ENCODE measurements at regions not wholly inside any gene's neighbourhood (a gene's known extent, or its start where the extent isn't known, plus 50 kb on each side); places are given as distances from the start of the nearest gene placed in this dataset.
"Not testable (repeated sequence)": the region's sequence is repeated elsewhere in the genome, so short reads cannot be mapped to it uniquely, and the experiment has no call there.

DNA sequence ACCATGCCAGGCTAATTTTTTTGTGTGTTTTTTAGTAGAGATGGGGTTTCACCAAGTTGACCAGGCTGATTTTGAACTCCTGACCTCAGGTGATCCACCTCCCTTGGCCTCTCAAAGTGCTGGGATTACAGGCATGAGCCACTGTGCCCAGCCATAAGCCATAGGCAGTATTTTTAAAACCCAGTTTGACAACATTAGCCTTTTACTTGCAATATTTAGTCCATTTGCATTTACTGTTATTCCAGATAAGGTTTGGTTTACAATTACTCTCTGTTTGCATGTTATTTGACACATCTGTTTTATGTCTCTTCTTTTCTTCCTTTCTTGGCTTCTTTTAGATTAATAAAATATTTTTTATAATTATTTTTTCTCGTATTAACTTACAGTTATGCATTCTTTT lies 83.6 kb upstream of the EPHB3 start:
- DNase-seq (ENCODE audit: low spot score): no peak

DNA sequence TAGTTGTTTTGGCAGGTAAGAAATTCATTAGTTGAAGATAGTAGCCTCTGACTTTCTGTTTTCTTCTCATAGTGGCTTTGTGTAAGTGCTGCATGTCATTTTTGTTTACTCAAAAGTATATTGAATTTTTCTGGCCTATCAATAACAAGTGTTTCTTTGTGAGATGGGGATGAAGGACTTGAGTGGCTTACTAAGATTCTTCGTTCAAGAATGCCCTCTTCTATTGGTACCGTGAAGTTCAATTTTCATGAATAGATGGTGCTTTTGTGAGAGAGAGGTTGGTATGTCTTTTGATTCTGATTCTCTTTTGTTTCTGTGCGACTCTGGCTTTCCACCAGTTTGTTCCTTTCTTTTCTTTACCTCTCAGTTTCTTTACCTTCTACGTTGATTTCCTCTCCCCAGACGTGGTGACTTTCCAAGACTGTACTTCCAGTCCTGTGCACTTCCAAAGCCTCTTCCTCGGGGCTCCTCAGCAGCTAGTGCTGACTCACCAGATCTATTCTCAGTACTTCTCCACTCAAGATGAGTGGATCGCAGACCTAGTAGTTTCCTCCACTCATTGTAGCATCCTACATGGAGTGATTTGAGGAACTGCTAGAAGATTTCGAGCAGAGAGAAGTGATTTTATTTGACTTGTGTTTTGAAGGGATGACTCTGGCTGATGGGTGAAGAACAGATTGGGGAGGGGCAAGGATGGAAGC lies 82.0 kb upstream of the EPHB3 start:
- no peak for DNase-seq (ENCODE audit: low spot score)

DNA sequence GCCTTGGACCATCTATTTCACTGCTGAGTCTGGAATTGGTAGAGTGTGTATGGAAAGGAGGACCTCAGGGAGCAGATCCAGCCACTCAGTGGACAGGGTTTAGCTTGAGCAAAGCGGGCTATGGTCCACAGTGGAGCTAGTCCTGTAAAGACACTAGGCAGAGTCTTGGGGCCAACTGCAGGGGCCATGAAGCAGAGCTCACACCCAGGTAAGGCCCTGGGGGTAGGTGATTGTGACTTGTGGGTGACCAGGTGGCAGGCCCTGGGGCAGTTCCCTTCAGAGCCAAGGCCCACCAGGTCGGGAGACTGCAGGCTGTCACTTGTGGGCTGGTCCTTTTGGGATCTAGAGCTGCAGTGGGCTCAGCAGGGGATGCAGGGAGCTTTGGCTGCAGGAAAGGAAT lies 80.8 kb upstream of the EPHB3 start:
- DNase-seq (ENCODE audit: low spot score): no peak

DNA sequence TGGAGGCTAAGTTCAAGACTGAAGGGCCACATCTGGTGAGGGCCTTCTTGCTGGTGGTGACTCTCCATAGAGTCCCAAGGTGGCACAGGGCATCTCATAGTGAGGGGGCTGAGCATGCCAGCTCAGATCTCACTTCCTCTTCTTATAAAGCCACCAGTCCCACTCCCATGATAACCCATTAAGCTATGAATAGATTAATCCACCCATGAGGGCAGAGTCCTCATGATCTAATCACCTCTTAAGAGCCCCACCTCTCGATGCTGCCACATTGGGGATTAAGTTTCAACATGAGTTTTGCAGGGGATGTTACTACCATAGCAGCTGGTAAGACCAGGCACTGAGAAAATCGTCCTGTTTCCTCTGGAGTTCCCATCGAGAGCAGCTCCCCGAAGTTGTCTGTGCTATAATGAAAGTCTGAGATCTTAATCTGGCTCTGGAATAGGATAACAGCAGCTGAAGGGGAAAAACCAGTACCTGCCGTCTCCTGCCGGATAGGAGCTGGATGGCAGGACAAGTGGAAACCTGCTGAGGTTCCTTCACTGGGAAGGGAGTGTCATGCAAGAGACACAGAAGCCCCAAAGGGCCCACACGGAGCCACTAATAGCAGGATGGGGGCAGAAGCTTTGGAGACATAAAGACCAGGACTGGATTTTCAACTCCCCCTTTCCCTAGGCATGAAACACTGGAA lies 79.5 kb upstream of the EPHB3 start:
- DNase-seq (ENCODE audit: low spot score): no peak

DNA sequence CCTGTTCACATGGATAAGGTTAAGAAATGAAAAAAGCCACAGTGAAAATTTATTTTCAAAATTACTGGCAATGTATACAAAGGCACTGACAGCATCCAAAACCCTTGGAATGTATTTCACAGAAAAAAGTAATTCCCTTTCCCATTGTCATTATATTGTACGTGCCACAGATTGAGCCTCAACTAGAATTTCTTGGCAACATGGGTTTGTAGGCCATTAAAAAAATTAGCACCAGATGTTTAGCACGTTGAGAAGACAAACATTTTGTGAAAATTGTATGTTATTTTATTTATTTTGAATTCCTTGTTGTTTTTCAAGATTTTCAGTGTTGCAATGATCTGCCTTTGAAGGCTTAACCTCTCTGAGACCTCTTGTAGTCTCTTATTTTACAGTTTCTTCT lies 76.3 kb upstream of the EPHB3 start:
- no peak for DNase-seq (ENCODE audit: low spot score)

DNA sequence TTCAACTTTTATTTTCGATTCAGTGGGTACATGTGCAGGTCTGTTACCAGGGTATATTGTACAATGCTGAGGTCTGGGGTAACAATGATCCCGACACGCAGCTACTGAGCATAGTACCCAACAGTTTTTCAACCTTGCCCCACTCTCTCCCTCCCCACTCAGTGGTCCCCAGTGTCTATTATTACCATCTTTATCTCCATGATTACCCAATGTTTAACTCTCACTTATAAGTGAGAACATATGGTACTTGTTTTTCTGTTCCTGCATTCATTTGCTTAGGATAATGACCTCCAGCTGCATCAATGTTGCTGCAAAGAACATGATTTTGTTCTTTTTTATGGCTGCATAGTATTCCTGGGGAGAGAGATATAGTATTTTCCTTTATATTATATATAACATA lies 75.7 kb upstream of the EPHB3 start:
- DNase-seq (ENCODE audit: low spot score): no peak

DNA sequence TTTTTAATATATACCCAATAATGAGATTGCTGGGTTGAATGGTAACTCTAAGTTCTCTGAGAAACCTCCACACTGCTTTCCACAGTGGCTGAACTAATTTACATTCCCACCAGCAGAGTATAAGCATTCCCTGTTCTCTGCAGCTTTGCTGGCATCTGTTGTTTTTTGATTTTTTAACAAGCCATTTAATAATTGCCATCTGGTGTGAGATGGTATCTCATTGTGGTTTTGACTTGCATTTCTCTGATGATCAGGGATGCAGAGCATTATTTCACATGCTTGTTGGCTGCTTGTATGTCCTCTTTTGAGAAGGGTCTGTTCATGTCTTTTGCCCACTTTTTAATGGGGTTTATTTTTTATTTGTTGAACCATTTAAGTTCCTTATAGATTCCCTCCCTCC lies 75.0 kb upstream of the EPHB3 start:
- no peak for DNase-seq (ENCODE audit: low spot score)

DNA sequence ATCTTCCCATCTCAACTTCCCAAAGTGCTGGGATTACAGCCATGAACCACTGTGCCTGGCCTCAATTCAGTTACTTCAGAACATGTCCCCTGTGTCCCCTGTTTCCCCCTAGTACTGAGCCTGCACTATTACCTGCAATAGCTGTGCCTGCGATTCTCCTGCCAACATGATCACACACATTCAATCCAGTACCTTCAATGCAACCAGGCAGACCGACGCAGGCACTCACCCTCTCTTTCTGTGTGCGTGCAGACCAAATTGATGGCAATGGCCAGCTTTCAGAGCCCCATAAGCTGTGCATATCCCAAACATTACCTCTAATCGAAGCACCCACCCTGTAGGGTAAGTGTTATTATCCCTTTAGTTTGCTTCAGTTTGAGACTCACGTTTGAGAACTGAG lies 73.0 kb upstream of the EPHB3 start:
- no peak for DNase-seq (ENCODE audit: low spot score)

DNA sequence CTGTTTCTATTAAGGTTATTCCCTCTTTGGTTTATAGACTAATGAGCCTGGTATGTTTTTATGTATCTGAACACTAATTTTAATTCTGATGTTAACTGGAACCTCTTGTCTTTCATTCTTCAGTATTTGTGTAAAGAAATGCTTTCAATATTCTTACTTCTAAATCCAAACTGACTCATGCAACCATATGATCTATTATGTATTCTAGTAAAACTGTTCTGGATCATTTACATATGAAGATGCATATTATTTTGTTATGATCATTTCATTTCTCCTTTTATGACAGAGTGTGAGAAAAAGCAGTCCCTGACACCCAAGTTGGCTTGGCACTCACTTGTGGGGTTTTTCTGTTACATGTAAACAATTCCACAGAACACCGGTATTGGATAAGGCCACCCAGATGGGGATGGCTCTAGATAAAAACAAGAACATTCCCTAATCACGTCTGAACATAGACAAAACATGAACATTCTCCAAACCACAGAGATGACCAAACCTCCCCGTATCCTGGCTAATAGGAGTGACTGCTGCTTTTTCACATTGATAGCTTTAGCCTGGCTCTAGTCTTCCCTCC lies 72.2 kb upstream of the EPHB3 start:
- DNase-seq (ENCODE audit: low spot score): no peak

DNA sequence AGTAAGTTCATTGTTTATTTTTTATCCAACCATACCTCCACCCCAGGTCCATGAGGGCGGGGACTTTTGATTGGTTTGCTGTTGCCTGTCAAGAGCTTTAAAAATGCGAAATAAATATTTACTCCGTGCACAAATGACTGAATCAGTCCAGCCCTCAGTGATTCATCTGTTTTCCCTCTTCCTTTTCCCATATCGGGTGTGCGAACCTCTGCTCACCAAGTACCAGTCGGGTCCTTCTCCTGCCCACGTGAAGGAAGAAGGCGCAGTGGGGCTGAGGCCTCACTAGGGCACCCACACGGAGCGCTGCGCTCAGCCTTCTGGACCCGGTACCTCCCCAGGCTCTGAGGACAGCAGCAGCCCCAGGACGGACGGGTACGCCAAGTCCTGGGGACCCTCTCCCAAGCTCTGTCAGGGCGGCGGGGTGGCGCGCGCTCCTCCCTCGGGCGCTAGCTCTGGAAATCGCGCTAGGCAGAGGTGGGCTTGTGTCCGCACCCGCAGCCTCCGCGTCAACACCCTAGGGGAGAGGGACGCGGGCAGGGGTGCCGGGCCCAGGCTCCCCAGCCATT lies 70.5 kb upstream of the EPHB3 start:
- no peak for DNase-seq (ENCODE audit: low spot score)

DNA sequence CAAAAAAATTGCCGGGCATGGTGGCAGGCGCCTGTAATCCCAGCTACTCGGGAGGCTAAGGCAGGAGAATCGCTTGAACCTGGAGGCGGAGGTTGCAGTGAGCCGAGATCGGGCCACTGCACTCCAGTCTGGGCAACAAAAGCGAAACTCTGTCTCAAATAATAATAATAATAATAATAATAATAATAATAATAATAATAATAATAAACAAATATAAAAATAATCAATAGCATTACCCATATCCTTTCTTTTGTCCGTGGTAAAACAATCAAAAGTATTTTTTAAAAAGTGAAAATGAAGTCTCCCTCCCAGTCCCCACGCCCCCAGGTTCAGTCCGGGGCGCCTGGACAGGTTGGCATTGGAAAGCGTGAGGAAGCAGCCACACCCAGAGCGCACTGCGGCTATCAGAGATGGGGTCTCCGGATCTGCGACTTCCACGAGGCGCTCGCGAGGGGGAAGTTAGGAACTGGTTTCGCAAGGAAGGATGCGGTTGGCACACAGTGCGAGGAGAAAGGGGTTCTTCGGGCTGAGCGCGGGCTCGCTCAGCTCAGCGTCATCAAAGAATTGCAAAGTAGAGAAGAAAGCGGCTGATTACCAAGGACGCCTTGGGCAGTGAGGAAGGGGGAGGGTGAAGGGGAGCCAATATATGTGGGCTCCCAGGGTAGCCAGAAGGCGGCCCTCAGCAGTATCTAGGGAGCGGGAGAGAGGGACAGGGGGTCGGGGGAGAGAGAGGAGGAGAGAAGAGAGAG lies 69.5 kb upstream of the EPHB3 start:
- DNase-seq (ENCODE audit: low spot score): no peak

DNA sequence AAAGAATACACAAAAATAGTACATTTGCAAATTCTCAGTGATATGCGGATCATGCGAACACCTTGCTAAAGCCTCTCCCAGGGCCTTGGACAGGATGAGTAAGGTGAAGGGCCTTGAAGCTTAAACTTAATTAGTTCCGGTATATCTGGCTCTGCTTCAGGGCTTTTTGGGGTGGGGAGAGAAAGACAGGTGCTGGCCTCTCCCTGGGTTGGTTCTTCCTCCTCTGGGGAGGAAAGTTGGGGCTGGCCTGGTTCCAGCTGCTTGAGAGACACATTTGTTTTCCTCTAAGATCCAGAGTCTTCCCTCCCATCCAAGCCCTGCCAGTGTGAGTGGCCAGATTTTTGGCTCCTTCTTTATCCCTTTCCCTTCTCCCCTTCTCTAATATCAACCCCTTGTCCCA lies 64.7 kb upstream of the EPHB3 start:
- DNase-seq (ENCODE audit: low spot score): no peak

DNA sequence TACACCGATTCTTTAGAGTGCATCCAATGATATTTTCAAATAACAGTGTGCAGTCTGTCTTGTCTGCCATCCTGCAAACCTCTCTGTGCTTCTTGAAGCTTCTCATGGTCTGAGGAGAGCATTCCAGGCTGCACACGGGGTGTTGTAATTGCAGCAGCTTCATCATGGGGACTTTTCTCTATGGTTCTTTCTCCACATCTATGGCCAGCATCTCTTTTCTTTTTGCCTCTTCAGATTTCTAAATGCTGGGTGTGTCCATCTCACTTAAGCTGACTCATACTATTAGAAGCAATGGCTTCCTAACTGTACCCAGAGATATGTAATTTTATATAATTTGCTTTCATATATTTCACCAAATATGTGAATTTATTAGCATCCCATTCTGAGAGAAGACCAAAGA lies 63.8 kb upstream of the EPHB3 start:
- DNase-seq (ENCODE audit: low spot score): no peak

DNA sequence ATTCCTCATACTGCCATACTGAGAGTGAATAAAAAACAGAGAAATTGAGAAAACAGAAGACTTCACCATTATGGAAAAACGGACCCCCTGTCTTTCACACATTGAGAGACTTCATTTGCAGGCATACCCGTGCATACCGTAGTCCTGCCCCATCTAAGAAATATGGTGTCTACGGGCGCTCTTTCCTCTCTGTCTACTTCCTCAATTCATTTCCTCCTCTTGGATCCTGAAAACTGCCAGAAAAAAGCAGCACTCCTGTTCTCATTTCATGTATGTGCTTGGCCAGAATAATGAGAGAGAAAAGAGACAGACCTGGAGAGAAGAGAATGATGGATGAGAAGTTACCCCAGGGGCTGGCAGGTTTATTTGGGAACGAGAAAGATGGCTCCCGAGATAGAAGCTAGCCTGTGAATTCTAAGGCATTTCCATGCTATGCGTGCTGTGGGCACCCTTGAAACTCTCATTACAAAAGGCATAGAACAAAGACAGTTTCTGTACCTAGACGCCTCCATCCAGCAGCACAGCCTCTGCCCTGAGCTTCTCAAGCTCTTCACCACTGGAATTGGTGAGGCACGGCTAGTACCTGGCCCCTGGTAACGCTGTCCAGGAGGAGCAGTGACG lies 62.5 kb upstream of the EPHB3 start:
- DNase-seq (ENCODE audit: low spot score): no peak

DNA sequence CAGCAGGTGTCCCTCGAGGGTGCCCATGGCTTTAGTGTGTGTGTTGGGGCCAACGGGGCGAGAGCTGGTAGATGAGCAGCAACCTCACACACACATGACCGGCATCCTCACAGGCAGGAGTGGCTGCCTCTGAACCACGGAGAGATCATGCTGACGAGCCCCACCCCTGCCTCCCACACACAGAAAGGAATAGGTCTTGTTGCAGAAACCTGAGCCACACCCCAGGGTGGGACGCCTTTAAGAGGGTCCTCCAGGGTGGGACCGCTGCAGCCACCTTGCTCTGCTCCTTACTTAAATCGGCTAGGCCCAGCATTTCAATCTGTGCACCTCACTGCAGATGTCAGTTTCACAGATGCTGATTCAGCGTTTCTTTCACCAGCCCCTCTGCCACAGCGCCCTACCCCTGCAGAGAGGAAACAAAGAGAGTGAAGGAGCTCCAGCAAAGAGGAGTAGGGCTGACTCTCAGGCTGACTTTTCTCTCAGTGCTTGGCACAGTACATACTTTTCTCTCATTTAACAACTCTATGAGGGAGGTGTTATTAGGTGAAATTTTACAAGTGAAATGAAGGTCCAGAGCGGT lies 61.2 kb upstream of the EPHB3 start:
- no peak for DNase-seq (ENCODE audit: low spot score)

DNA sequence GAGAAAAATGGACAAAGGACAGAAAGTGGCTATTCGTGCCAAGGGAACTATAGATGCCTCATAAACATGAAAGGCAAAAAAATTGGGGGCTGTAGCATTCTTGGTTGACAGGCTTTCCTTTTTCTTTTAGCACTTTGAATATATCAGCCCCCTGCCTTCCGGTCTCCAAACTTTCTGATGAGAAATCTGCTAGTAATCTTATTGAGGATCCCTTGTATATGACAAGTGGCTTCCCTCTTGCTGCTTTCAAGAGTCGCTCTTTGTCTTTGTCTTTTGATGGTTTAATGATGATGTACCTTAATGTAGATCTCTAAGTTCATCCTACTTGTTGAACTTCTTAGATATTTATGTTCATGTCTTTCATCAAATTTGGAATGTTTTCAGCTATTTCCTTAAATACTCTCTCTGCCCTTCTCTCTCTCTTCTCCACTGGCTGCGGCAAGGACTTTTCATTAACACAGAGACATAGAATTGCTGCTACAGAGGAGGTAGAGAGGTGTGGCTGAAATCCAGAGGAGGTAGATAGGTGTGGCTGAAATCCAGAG lies 59.4 kb upstream of the EPHB3 start:
- DNase-seq (ENCODE audit: low spot score): no peak

DNA sequence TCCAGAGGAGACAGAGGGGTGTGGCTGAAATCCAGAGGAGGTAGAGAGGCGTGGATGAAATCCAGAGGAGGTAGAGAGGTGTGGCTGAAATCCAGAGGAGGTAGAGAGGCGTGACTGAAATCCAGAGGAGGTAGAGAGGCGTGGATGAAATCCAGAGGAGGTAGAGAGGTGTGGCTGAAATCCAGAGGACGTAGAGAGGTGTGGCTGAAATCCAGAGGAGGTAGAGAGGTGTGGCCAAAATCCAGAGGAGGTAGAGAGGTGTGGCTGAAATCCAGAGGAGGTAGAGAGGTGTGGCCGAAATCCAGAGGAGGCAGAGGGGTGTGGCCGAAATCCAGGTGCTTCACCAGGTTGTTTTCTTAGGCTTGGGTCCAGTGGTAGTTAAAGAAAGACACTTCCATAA lies 58.7 kb upstream of the EPHB3 start:
- not testable (repeated sequence) for DNase-seq (ENCODE audit: low spot score)

DNA sequence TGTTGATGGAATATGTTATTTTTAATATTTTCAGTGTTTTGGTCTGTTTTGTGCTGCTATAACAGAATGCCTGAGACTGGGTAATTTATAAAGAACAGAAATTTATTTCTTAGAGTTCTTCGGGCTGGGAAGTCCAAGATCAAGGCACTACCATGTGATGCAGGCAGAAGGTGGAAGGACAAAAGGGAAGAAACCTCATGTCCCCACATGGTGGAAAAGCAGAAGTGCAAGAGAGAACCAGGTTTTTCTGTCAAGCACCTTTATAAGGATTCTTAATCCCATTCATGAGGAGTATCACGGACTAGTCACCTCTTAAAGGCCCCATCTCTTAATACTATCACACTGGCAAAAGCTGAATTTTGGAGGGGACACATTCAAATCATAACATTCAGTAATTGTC lies 57.9 kb upstream of the EPHB3 start:
- no peak for DNase-seq (ENCODE audit: low spot score)

DNA sequence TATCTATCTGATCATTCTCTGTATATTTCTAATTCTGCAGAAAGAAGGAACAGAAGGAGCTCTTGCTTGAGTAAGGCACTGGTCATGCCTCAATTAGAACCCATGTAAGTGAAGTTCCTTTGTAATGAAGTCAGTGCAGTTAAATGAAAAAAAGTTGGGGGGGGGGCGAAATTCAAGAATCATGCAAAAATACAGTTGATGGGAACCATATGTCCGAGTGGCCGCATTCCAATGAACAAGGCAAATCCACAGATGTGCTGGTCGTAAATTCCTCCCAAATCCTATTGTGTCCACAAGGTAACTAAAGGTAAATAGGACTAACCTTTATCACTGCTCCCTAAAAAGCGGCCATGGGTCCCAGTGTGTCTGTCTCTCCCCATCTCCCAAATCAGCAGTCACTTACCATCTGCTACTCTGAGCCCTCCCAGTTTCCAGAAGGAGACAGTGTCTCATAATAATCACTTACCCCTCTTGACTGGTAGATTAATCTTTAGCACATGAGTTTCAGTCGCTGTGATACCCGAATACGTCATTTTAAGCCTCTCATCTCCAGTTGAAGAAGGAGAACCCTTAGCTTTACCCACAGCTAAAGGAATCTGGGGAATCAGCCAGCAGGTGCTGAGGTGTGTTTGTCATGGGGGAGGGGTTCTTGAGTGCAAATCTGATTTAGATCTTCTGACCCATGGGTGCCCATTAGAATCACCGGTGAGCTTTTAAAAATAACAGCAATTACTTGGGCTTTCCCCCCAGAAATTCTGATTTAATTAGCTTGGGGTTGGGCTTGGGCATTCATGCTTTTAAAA lies 56.3 kb upstream of the EPHB3 start:
- DNase-seq (ENCODE audit: low spot score): peak; percentile 50

DNA sequence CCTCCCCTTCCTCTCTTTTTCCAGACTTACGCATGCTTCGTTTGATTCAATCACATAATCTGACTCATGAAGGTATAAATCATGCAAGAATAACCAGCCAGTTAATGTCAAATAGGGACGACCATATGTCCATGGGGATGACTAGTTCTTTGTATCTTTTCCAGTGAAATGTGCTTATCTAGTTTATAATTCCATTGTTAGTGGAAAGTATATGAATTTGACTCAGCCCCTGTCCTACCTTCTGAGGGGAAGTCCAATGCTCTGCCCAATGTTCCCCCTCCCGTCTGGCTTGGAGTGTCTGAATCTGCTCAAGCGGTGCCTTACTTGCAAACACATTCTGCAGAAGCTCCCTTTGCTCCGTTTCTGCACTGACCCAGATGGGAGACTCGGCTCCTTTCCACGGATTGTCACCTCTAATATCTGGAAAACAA lies 55.0 kb upstream of the EPHB3 start:
- DNase-seq (ENCODE audit: low spot score): no peak

DNA sequence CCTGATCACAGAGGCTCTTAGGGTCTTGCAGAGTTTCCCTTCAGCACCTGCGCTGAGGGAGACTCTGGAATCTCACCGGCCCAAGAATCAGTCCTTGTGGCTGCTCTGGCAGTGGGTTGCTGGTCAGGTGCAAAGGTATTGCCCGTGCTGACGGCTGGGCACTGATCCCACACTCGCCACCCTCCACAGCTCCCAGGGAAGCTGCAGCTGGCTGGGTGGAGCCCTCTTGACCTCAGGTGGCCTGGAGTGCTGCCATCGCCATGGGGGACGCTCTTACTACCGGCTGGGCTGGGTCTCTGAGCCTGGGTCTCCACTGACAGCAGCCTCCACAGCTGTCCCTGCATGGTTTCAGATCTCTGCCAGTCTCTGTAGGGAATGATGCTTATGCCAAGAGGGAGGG lies 52.6 kb upstream of the EPHB3 start:
- no peak for DNase-seq (ENCODE audit: low spot score)
